H1 (cell line): ENCODE measurements at regions not wholly inside any gene's neighbourhood (a gene's known extent, or its start where the extent isn't known, plus 50 kb on each side); places are given as distances from the start of the nearest gene placed in this dataset.

Source experiments
- CTCF ChIA-PET: fragments of 300-600 bp; sonication (Branson Sonifier 250); formaldehyde crosslinking; loops from one replicate; lab custom pipeline; 2021; ENCODE audit not compliant: partially characterized antibody; lab: Charles Lee
- POLR2A ChIA-PET: fragments of 300-600 bp; sonication (Branson Sonifier 250); formaldehyde crosslinking; loops from one replicate; lab custom pipeline; 2021; ENCODE audit warnings: inconsistent platforms; ENCODE audit not compliant: partially characterized antibody; lab: Charles Lee
- DNase-seq, 2 experiments: peaks; one replicate each; pipeline versions ENCODE4 v3.0.0 to v3.0.0-alpha.2; 2010 to 2022; ENCODE audit warnings: low spot score in 2 of 2, low read depth in 1 of 2, mixed read lengths in 1 of 2
- FAIRE-seq: peaks from 2 replicates; lab custom pipeline; 2011; peaks lifted over from hg19 to GRCh38; lab: Jason Lieb, UNC
- H2AFZ ChIP-seq: 2 replicates; pipeline ENCODE4 v1.8.1; 2012; ENCODE audit warnings: low read length, inconsistent platforms
- H2AK5ac ChIP-seq: 2 replicates; pipeline ENCODE4 v1.6.1; 2013; ENCODE audit warnings: low read depth, low read length
- H2BK120ac ChIP-seq: replicated peaks from 2 replicates; pipeline ENCODE3; 2013; ENCODE audit warnings: low read depth, low read length, inconsistent platforms
- H2BK12ac ChIP-seq: 2 replicates; pipeline ENCODE4 v1.6.1; 2013; ENCODE audit warnings: low read depth, low read length
- H2BK15ac ChIP-seq: 2 replicates; pipeline ENCODE4 v1.6.1; 2013; ENCODE audit warnings: low read length
- H2BK20ac ChIP-seq: 2 replicates; pipeline ENCODE4 v1.6.1; 2013; ENCODE audit warnings: low read length
- H2BK5ac ChIP-seq: 2 replicates; pipeline ENCODE4 v1.6.1; 2013; ENCODE audit warnings: low read depth, low read length
- H3K14ac ChIP-seq: 2 replicates; pipeline ENCODE4 v1.6.1; 2013; ENCODE audit warnings: inconsistent platforms; ENCODE audit not compliant: insufficient read length
- H3K18ac ChIP-seq: 2 replicates; pipeline ENCODE4 v1.6.1; 2013; ENCODE audit warnings: low read length; ENCODE audit errors: extremely low read depth
- H3K23ac ChIP-seq: 2 replicates; pipeline ENCODE4 v1.6.1; 2013; ENCODE audit warnings: inconsistent platforms; ENCODE audit not compliant: insufficient read length
- H3K23me2 ChIP-seq: 2 replicates; pipeline ENCODE4 v1.6.1; 2013; ENCODE audit warnings: low read depth, low read length
- H3K27ac ChIP-seq: 2 replicates; pipeline ENCODE4 v1.6.1; 2011; ENCODE audit warnings: low read depth, low read length, inconsistent platforms
- H3K27me3 ChIP-seq, 4 experiments: replicated peaks in 1 of 4; 1 replicate in 1 of 4; 2 replicates in 3 of 4; pipeline versions ENCODE4 v1.6.1 to v1.8.1; 2011 to 2013; ENCODE audit warnings: low read length in 3 of 4, mild to moderate bottlenecking in 3 of 4, inconsistent platforms in 2 of 4, mixed read lengths in 2 of 4, moderate library complexity in 1 of 4; ENCODE audit not compliant: control insufficient read depth in 3 of 4, insufficient read depth in 3 of 4; ENCODE audit errors: extremely low read depth in 1 of 4
- H3K36me3 ChIP-seq, 4 experiments: 2 replicates each; pipeline versions ENCODE4 v1.6.1 to v1.8.1; 2011 to 2013; ENCODE audit warnings: mild to moderate bottlenecking in 4 of 4, low read length in 3 of 4, moderate library complexity in 2 of 4, control low read depth in 1 of 4, inconsistent platforms in 1 of 4; ENCODE audit not compliant: insufficient read depth in 4 of 4, control insufficient read depth in 2 of 4
- H3K4ac ChIP-seq: replicated peaks from 2 replicates; pipeline ENCODE3; 2013; ENCODE audit warnings: low read length, low read depth, mixed read lengths, inconsistent platforms; ENCODE audit not compliant: insufficient read length
- H3K4me1 ChIP-seq, 4 experiments: replicated peaks in 1 of 4; 1 replicate in 1 of 4; 2 replicates in 3 of 4; pipeline versions ENCODE4 v1.6.1 to v1.8.1; 2011 to 2013; ENCODE audit warnings: low read length in 3 of 4, inconsistent platforms in 2 of 4, mixed read lengths in 1 of 4; ENCODE audit not compliant: insufficient read depth in 4 of 4, control insufficient read depth in 3 of 4
- H3K4me2 ChIP-seq, 2 experiments: 2 replicates each; pipeline versions ENCODE4 v1.6.1 to v1.8.1; 2011 to 2013; ENCODE audit warnings: low read depth in 2 of 2, low read length in 2 of 2, control low read depth in 1 of 2, inconsistent platforms in 1 of 2, mild to moderate bottlenecking in 1 of 2; ENCODE audit not compliant: insufficient read depth in 1 of 2
- H3K4me3 ChIP-seq, 4 experiments: fragments of 200-600, 300-600 bp in 1 of 4; sonication (generic), shearing (Covaris generic), sonication (Bioruptor Twin) in 1 of 4; 2 replicates each; pipeline versions ENCODE4 v1.5.1 to v1.8.1; 2011 to 2016; ENCODE audit warnings: low read length in 4 of 4, low read depth in 3 of 4, control low read depth in 2 of 4, inconsistent platforms in 2 of 4, mild to moderate bottlenecking in 2 of 4, mixed read lengths in 1 of 4, moderate library complexity in 1 of 4; ENCODE audit not compliant: insufficient read depth in 2 of 4; ENCODE audit errors: extremely low read depth in 1 of 4
- H3K56ac ChIP-seq: replicated peaks from 2 replicates; pipeline ENCODE3; 2013; ENCODE audit warnings: low read depth, mild to moderate bottlenecking, mixed read lengths, low read length, inconsistent platforms; ENCODE audit not compliant: insufficient read length
- H3K79me1 ChIP-seq: 2 replicates; pipeline ENCODE4 v1.6.1; 2013; ENCODE audit warnings: low read depth, low read length, control low read depth
- H3K79me2 ChIP-seq, 2 experiments: 2 replicates each; pipeline versions ENCODE4 v1.6.1 to v1.8.1; 2012 to 2013; ENCODE audit warnings: low read length in 2 of 2, mild to moderate bottlenecking in 2 of 2, inconsistent platforms in 1 of 2; ENCODE audit not compliant: insufficient read depth in 2 of 2, control insufficient read depth in 1 of 2
- H3K9ac ChIP-seq, 4 experiments: replicated peaks in 1 of 4; 1 replicate in 1 of 4; 2 replicates in 3 of 4; pipeline versions ENCODE4 v1.6.1 to v1.8.1; 2011 to 2013; ENCODE audit warnings: low read depth in 3 of 4, low read length in 3 of 4, control low read depth in 2 of 4, mild to moderate bottlenecking in 2 of 4, moderate library complexity in 2 of 4, inconsistent platforms in 1 of 4; ENCODE audit errors: extremely low read depth in 1 of 4
- H3K9me3 ChIP-seq, 2 experiments: 2 replicates each; pipeline versions ENCODE4 v1.6.1 to v1.8.1; 2012 to 2013; ENCODE audit warnings: mild to moderate bottlenecking in 2 of 2, moderate library complexity in 2 of 2, control low read depth in 1 of 2, inconsistent platforms in 1 of 2, low read depth in 1 of 2, low read length in 1 of 2, mixed read lengths in 1 of 2; ENCODE audit not compliant: insufficient read depth in 2 of 2
- H4K20me1 ChIP-seq, 2 experiments: replicated peaks in 1 of 2; 2 replicates each; pipeline versions ENCODE3 to v1.8.1; 2011 to 2013; ENCODE audit warnings: inconsistent platforms in 2 of 2, low read length in 2 of 2, mild to moderate bottlenecking in 1 of 2; ENCODE audit not compliant: insufficient read depth in 2 of 2, control insufficient read depth in 1 of 2
- H4K5ac ChIP-seq: 2 replicates; pipeline ENCODE4 v1.6.1; 2013; ENCODE audit warnings: low read length, low read depth, mixed read lengths, inconsistent platforms; ENCODE audit not compliant: insufficient read length
- H4K8ac ChIP-seq: 2 replicates; pipeline ENCODE4 v1.8.0; 2013; ENCODE audit warnings: mild to moderate bottlenecking, moderate library complexity, low read length, inconsistent platforms; ENCODE audit not compliant: insufficient read depth; ENCODE audit errors: extremely low read depth
- H4K91ac ChIP-seq: replicated peaks from 2 replicates; pipeline ENCODE3; 2013; ENCODE audit warnings: low read length, mixed read lengths, inconsistent platforms; ENCODE audit not compliant: insufficient read length
- BACH1 ChIP-seq: IDR thresholded peaks from 2 replicates; pipeline ENCODE4 v1.6.1; 2012; ENCODE audit warnings: low read length, improper control_type of control experiment
- CHD1 ChIP-seq: IDR thresholded peaks from 2 replicates; pipeline ENCODE4 v1.6.1; 2012; ENCODE audit warnings: low read depth, low read length, improper control_type of control experiment
- EP300 ChIP-seq, 2 experiments: IDR thresholded peaks; 1 replicate in 1 of 2; 2 replicates in 1 of 2; pipeline ENCODE4 v1.6.1; 2011 to 2012; ENCODE audit warnings: low read depth in 2 of 2, low read length in 2 of 2, mild to moderate bottlenecking in 2 of 2, borderline replicate concordance in 1 of 2, inconsistent platforms in 1 of 2, moderate library complexity in 1 of 2
- JUND ChIP-seq: IDR thresholded peaks from 2 replicates; pipeline ENCODE4 v1.6.1; 2011; ENCODE audit warnings: mild to moderate bottlenecking, improper control_type of control experiment, low read length
- KDM5A ChIP-seq: fragments of 200-600 bp; IDR thresholded peaks from 2 replicates; pipeline ENCODE4 v1.7.1; 2012; ENCODE audit warnings: mild to moderate bottlenecking, low read length, inconsistent platforms, mixed read lengths
- MAFK ChIP-seq: IDR thresholded peaks from 2 replicates; pipeline ENCODE4 v1.6.1; 2012; ENCODE audit warnings: low read depth, mild to moderate bottlenecking, improper control_type of control experiment, low read length
- NANOG ChIP-seq: IDR thresholded peaks from 2 replicates; pipeline ENCODE4 v1.6.1; 2011; ENCODE audit warnings: low read length, low read depth, mild to moderate bottlenecking, inconsistent platforms; ENCODE audit not compliant: insufficient read depth, poor library complexity, severe bottlenecking
- RXRA ChIP-seq: IDR thresholded peaks from 2 replicates; pipeline ENCODE4 v1.6.1; 2011; ENCODE audit warnings: low read depth, mild to moderate bottlenecking, low read length, moderate library complexity; ENCODE audit not compliant: insufficient read depth
- SIX5 ChIP-seq: IDR thresholded peaks from 2 replicates; pipeline ENCODE4 v1.6.1; 2011; ENCODE audit warnings: mild to moderate bottlenecking, low read depth, low read length
- SP1 ChIP-seq: IDR thresholded peaks from 2 replicates; pipeline ENCODE4 v1.6.1; 2011; ENCODE audit warnings: low read depth, low read length
- SRF ChIP-seq: IDR thresholded peaks from 2 replicates; pipeline ENCODE4 v1.6.1; 2011; ENCODE audit warnings: mild to moderate bottlenecking, low read depth, low read length, moderate library complexity
- TEAD4 ChIP-seq: IDR thresholded peaks from 2 replicates; pipeline ENCODE4 v1.6.1; 2012; ENCODE audit warnings: low read depth, low read length, inconsistent platforms, mixed read lengths
- USF2 ChIP-seq: IDR thresholded peaks from 2 replicates; pipeline ENCODE4 v1.6.1; 2011; ENCODE audit warnings: low read length, improper control_type of control experiment
- WGBS, 2 experiments: shearing (Covaris generic) in 1 of 2; methylation state at CpG; one replicate each; pipeline versions ENCODE4 v1.1.6 to v1.1.7; 2013 to 2015; ENCODE audit warnings: low lambda C conversion rate in 2 of 2, mixed read lengths in 2 of 2, inconsistent platforms in 1 of 2, low coverage in 1 of 2, missing lambda C conversion rate in 1 of 2; ENCODE audit not compliant: insufficient replicate concordance in 2 of 2, insufficient coverage in 1 of 2, insufficient read length in 1 of 2; ENCODE audit errors: extremely low coverage in 1 of 2, missing lambda C conversion rate in 1 of 2; 5-methylcytosine and 5-hydroxymethylcytosine counted together

- no peak overlapping the region for H3K23ac ChIP-seq
Measured at GRCh38 chr3:55204417-55204816, 276.6 kb upstream of the LRTM1 start.

More at GRCh38 chr3:55204417-55204816, 276.6 kb upstream of the LRTM1 start:
- Histone ChIP-seq H3K27me3 (no peaks in the 10 kb centered on the region), H2BK5ac (no peak overlapping the region), H3K27ac (no peak overlapping the region), H4K5ac (no peak overlapping the region), H3K9ac (no peak overlapping the region), H3K79me1 (no peaks in the 10 kb centered on the region), H3K79me2 (no peaks in the 10 kb centered on the region), H3K4me3 (no peak overlapping the region), H3K4me1 (no peaks in the 10 kb centered on the region), H3K14ac (no peak overlapping the region), H3K23me2 (no peaks in the 10 kb centered on the region), H4K91ac (no peak overlapping the region), H3K36me3 (no peaks in the 10 kb centered on the region; a peak in 1 of 8 replicates), H3K9me3 (peaks cover 5 to 6% of the 10 kb centered on the region in 2 experiments; a peak in 2 of 4 replicates), H3K18ac (no peak overlapping the region), H4K8ac (no peak overlapping the region), H2BK12ac (no peak overlapping the region), H4K20me1 (no peaks in the 10 kb centered on the region), H2BK120ac (no peak overlapping the region), H3K4me2 (no peak overlapping the region), H2AFZ (no peak overlapping the region), H2BK20ac (no peak overlapping the region), H3K56ac (no peak overlapping the region), H2AK5ac (no peak overlapping the region), H2BK15ac (no peak overlapping the region), H3K4ac (no peak overlapping the region)
- TF ChIP-seq MAFK (no peak), CHD1 (no peak), EP300 (IDR thresholded peaks at IDR 0.05; ENCODE audit: borderline replicate concordance in 1 of 2, low read depth in 2 of 2, low read length in 2 of 2) (no peak), BACH1 (no peak), NANOG (no peak), KDM5A (no peak), RXRA (no peak), SP1 (no peak), SRF (no peak), JUND (no peak), TEAD4 (no peak), USF2 (no peak), SIX5 (no peak)
- ChIA-PET POLR2A (no interaction called here), CTCF (no interaction called here)
- WGBS, 2 experiments = 85% methylated on average over 1 of the region's 1 CpG; no CpG with 5 or more reads in 1 of the 2 experiments
- FAIRE-seq = no peak
- no peak for DNase-seq
